ENCODE measurements at regions not wholly inside any gene's neighbourhood (a gene's known extent, or its start where the extent isn't known, plus 50 kb on each side); places are given as distances from the start of the nearest gene placed in this dataset.

DNA sequence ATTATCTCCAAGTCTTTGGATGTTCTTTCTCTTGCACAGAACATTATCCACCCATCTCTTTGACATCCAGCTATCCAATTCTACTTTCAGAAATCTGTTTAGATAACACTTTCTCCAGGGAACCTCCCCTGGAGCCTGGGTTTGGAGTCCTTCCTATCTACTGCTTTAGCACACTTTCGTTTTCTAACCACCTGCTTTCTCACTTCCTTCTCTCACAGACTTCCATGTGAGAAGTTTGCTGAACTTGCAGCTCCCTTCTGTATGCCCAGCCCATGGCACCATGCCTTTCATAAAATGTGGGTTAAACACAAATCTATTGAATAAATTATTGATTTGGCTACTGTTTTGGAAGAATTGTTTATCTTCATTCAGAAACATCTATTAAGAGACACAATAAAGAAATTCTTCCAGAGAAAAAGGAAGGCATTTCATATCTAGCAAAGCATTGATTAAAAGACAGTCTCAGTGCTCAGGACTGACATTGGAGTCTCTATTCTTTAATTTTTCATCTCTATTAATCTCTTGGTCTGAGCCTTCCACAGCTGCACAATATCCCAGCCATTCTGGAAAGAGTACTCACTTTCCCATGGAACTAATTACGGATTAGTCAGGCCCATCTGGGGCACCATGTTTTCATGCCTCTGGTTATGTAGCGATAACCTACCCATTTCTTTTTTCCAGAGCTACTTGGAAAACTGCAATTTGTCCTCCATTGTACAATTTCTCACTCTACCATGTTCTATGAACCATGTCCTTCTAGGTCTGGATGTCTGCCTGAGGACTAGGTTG is 1077.3 kb downstream of the SORCS3 start:
- H3K4me1 ChIP-seq (ENCODE audit: control insufficient read depth, insufficient read depth, low read length), result no peaks in the 10 kb centered on the region
- no peak for DNase-seq (ENCODE audit: low read depth)
- no peaks in the 10 kb centered on the region for H3K36me3 ChIP-seq (ENCODE audit: control insufficient read depth, insufficient read depth, low read length, severe bottlenecking)
- H3K9me3 ChIP-seq (ENCODE audit: control insufficient read depth, low read length), result no peaks in the 10 kb centered on the region
- H3K27me3 ChIP-seq (replicated peaks; ENCODE audit: control insufficient read depth, insufficient read depth, low read length), result no peaks in the 10 kb centered on the region
- H3K4me3 ChIP-seq (ENCODE audit: low read length), result no peak overlapping the region
- no peak overlapping the region for H3K9ac ChIP-seq (ENCODE audit: low read length)

DNA sequence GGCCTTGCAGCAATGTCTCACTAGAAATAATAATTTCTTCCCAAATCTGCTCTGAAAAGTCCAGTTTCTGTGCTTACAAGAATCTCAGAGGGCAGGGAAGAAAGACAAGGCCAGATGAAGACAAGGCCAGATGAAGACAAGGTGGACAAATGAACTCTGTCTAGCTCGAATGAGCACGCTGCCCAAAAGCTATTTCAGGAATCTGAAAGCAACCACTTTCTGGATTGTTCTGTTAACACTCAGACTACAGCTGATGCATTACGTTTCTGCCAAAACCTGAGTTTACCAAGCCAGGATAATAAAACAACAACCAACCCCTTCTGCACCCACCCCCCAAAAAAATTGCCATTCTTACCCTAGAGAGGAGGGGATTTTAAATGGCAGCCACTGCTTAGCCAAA is 1073.6 kb downstream of the SORCS3 start:
- H3K9ac ChIP-seq (ENCODE audit: low read length), result no peak overlapping the region
- H3K4me1 ChIP-seq (ENCODE audit: control insufficient read depth, insufficient read depth, low read length), result no peaks in the 10 kb centered on the region
- H3K4me3 ChIP-seq (ENCODE audit: low read length), result no peak overlapping the region
- DNase-seq (ENCODE audit: low read depth), result no peak
- H3K9me3 ChIP-seq (ENCODE audit: control insufficient read depth, low read length), result peaks cover 8% of the 10 kb centered on the region
- no peaks in the 10 kb centered on the region for H3K36me3 ChIP-seq (ENCODE audit: control insufficient read depth, insufficient read depth, low read length, severe bottlenecking)
- no peaks in the 10 kb centered on the region for H3K27me3 ChIP-seq (replicated peaks; ENCODE audit: control insufficient read depth, insufficient read depth, low read length)

DNA sequence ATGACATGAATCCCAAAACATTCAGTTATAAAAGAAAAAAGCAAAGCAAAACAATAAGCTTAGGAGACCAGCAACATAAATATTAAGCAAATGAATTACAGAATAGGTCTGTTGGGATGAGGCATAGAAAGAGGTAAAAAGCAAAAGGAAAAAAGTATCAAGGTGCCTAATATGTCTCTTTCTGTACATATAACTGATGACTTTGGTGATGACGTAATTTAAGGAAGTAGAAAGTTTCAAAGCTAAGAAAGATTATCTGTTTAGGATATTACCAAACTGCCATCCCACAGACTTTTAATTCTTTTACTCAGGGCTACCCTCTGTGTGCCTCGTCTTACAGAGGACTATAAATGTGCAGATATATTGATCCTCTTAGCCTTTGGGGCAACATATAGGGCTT is 1066.5 kb downstream of the SORCS3 start:
- Histone ChIP-seq H3K4me1 (ENCODE audit: control insufficient read depth, insufficient read depth, low read length) (no peaks in the 10 kb centered on the region), H3K9ac (ENCODE audit: low read length) (no peak overlapping the region), H3K9me3 (ENCODE audit: control insufficient read depth, low read length) (peaks cover 10% of the 10 kb centered on the region), H3K27me3 (replicated peaks; ENCODE audit: control insufficient read depth, insufficient read depth, low read length) (no peaks in the 10 kb centered on the region), H3K4me3 (ENCODE audit: low read length) (no peak overlapping the region), H3K36me3 (ENCODE audit: control insufficient read depth, insufficient read depth, low read length, severe bottlenecking) (no peaks in the 10 kb centered on the region)
- no peak for DNase-seq (ENCODE audit: low read depth)

DNA sequence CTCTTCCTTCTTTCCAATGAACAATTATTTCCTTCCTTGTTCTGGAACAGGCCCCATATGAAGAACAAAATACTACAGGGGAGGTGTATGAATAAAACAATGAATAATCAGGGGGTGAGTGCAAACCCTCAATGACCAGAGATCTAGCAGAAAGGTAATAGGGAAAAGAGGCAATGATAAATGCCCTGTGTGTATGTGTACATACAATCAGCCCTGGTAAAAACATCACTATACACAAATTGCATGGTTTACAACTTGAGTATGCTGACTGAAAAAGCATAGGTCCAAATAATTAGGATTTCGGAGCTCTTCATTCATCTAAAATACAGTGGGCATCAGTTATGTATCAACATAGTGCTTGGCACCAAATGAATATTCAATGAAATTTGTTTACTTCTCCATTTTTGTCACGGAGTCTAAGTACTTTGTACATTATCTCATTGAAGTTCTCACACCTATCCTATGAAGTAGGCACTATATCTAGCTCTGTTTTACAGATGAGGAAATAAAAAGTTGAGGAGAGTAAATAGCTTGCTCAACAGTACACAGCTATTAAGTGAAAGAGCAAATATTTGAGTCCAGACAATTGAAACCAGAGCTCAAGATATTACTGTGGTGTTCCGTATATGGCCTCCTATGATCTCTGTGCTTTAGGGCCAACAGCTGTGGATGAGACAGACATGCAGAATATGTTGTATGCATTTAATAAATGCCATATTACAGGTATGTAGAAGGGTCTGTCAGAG is 1065.4 kb downstream of the SORCS3 start:
- DNase-seq (ENCODE audit: low read depth), result no peak
- H3K27me3 ChIP-seq (replicated peaks; ENCODE audit: control insufficient read depth, insufficient read depth, low read length), result no peaks in the 10 kb centered on the region
- H3K9me3 ChIP-seq (ENCODE audit: control insufficient read depth, low read length), result peaks cover 7% of the 10 kb centered on the region
- no peaks in the 10 kb centered on the region for H3K36me3 ChIP-seq (ENCODE audit: control insufficient read depth, insufficient read depth, low read length, severe bottlenecking)
- no peak overlapping the region for H3K4me3 ChIP-seq (ENCODE audit: low read length)
- H3K9ac ChIP-seq (ENCODE audit: low read length), result no peak overlapping the region
- no peaks in the 10 kb centered on the region for H3K4me1 ChIP-seq (ENCODE audit: control insufficient read depth, insufficient read depth, low read length)

DNA sequence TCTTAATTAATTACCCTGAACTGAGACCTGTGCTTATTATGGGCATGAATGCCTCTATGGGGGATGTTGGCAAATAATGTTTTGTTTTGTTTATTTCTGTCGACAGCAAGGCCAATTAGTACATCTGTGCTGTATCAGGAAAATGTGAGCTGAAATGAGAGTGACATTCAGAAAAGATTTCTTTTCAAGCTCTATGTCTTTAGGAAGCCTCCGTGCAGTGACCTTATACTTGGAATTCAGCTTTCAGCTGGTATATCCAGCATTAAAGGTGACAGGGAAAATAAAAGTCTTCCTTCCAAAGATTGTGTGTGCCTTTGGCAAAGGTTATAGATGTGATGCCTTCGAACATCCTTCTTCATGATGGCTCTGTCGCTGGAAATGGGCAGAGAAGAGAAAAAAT is 1061.1 kb downstream of the SORCS3 start:
- no peaks in the 10 kb centered on the region for H3K36me3 ChIP-seq (ENCODE audit: control insufficient read depth, insufficient read depth, low read length, severe bottlenecking)
- no peaks in the 10 kb centered on the region for H3K27me3 ChIP-seq (replicated peaks; ENCODE audit: control insufficient read depth, insufficient read depth, low read length)
- DNase-seq (ENCODE audit: low read depth), result no peak

DNA sequence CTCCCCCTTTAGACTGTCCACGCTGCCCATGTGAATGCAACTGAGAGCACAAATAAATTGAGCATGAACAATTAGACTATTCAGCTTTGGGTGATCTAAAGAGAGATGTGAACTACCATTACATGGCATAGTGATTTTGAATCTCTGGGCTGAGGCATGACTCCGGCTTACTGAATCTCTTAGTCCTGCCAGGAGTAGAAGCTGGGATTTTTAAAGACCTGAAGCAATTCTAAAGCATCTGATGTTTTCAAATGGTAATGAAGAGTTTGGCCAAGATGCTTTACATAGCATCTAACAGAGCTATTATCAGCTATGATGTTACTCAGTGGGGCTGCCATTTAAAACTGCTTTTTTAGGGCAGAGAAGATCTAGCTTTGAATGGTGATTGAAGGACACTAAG is 1059.1 kb downstream of the SORCS3 start:
- H3K9me3 ChIP-seq (ENCODE audit: control insufficient read depth, low read length), result no peaks in the 10 kb centered on the region
- H3K9ac ChIP-seq (ENCODE audit: low read length), result no peak overlapping the region
- H3K4me3 ChIP-seq (ENCODE audit: low read length), result no peak overlapping the region
- no peaks in the 10 kb centered on the region for H3K4me1 ChIP-seq (ENCODE audit: control insufficient read depth, insufficient read depth, low read length)
- no peaks in the 10 kb centered on the region for H3K27me3 ChIP-seq (replicated peaks; ENCODE audit: control insufficient read depth, insufficient read depth, low read length)
- no peaks in the 10 kb centered on the region for H3K36me3 ChIP-seq (ENCODE audit: control insufficient read depth, insufficient read depth, low read length, severe bottlenecking)
- DNase-seq (ENCODE audit: low read depth), result no peak

More for the DNA sequence above, 1061.1 kb downstream of the SORCS3 start:
- no peaks in the 10 kb centered on the region for H3K4me1 ChIP-seq (ENCODE audit: control insufficient read depth, insufficient read depth, low read length)
- no peaks in the 10 kb centered on the region for H3K9me3 ChIP-seq (ENCODE audit: control insufficient read depth, low read length)
- H3K4me3 ChIP-seq (ENCODE audit: low read length), result no peak overlapping the region
- no peak overlapping the region for H3K9ac ChIP-seq (ENCODE audit: low read length)

DNA sequence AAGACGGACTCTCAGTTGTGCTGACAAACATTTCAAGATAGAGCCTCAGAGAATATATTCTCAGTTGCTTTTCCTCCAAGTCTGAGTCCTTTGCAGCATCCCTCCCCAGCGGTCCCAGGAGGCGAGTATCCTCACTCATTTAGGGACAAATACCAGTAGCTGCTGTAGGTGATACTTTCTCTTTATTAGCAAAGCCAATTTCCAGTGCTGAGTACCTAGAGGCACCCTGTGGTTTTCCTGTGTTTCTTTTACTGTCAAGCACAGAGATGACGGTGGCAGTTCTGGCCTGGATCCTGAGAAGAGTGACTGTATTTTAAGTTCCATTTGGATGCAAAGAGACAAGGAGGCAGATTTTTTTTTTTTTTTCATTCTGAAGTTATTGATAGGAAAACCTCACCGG is 1058.4 kb downstream of the SORCS3 start:
- Histone ChIP-seq H3K36me3 (ENCODE audit: control insufficient read depth, insufficient read depth, low read length, severe bottlenecking) (no peaks in the 10 kb centered on the region), H3K27me3 (replicated peaks; ENCODE audit: control insufficient read depth, insufficient read depth, low read length) (no peaks in the 10 kb centered on the region), H3K9ac (ENCODE audit: low read length) (no peak overlapping the region), H3K4me3 (ENCODE audit: low read length) (no peak overlapping the region), H3K4me1 (ENCODE audit: control insufficient read depth, insufficient read depth, low read length) (no peaks in the 10 kb centered on the region), H3K9me3 (ENCODE audit: control insufficient read depth, low read length) (no peaks in the 10 kb centered on the region)
- DNase-seq (ENCODE audit: low read depth), result no peak

DNA sequence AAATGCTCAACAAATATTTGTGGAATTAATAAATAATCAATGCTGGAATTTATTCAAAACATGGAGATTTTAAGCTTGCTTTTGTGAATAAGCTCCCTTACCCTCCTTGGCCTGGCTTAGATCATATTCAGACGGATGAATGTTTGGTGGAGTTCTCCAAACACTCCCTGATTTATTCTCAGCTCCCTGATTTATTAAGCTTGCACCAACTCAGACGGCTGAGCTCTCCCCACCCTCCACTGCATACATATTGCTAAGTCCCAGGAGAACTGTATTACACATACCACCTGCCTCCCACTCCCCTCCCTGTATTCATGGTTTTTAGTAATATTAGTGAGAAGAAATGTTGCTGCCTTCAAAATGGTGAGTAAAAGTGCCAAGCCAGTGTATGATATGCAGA is 1057.5 kb downstream of the SORCS3 start:
- Histone ChIP-seq H3K9ac (ENCODE audit: low read length) (no peak overlapping the region), H3K4me1 (ENCODE audit: control insufficient read depth, insufficient read depth, low read length) (no peaks in the 10 kb centered on the region), H3K9me3 (ENCODE audit: control insufficient read depth, low read length) (no peaks in the 10 kb centered on the region), H3K36me3 (ENCODE audit: control insufficient read depth, insufficient read depth, low read length, severe bottlenecking) (no peaks in the 10 kb centered on the region), H3K27me3 (replicated peaks; ENCODE audit: control insufficient read depth, insufficient read depth, low read length) (no peaks in the 10 kb centered on the region), H3K4me3 (ENCODE audit: low read length) (no peak overlapping the region)
- DNase-seq (ENCODE audit: low read depth), result no peak

DNA sequence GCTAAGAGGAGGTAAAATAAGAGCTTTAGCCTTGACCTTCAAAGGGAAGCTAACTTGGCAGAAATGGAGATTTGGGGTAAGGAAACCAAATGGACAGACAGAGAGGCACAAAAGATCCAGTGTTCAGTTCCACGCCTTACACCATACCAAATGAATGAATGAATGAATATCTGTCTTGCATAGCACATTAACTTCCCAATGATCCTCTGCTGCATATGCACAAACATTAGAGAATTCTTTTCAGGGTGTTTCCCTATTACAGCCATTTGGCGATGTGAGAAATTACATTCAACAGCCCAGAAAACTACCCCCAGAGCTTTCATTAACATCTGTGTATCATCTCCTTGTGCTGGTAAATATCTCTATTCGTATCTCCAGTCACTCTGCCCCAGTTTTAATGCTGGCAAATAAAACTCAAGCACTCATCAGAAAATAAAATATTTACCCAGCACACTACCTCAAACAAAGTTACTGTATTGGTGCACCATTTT is 1056.2 kb downstream of the SORCS3 start:
- Histone ChIP-seq H3K9me3 (ENCODE audit: control insufficient read depth, low read length) (no peaks in the 10 kb centered on the region), H3K27me3 (replicated peaks; ENCODE audit: control insufficient read depth, insufficient read depth, low read length) (no peaks in the 10 kb centered on the region), H3K4me1 (ENCODE audit: control insufficient read depth, insufficient read depth, low read length) (no peaks in the 10 kb centered on the region), H3K4me3 (ENCODE audit: low read length) (no peak overlapping the region), H3K9ac (ENCODE audit: low read length) (no peak overlapping the region), H3K36me3 (ENCODE audit: control insufficient read depth, insufficient read depth, low read length, severe bottlenecking) (no peaks in the 10 kb centered on the region)
- no peak for DNase-seq (ENCODE audit: low read depth)

DNA sequence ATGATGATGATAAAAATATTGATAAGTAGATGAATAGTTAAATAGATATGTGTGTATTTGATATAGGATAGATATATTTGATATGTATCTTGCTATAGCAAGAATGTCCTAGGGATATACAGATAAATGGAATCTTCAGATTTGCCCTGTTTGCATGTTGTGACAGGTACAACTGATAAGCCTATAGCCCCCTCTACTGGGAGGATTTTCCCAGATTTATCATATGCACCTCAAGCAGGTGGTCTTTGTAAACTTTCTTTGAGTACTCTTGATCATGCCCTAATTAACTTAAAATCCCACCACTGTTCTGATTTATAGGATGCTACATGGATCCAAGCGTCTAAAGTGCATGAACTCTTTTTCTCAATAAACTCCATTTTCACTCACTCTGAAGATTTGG is 1050.7 kb downstream of the SORCS3 start:
- H3K9me3 ChIP-seq (ENCODE audit: control insufficient read depth, low read length), result no peaks in the 10 kb centered on the region
- H3K4me1 ChIP-seq (ENCODE audit: control insufficient read depth, insufficient read depth, low read length), result no peaks in the 10 kb centered on the region
- no peak overlapping the region for H3K9ac ChIP-seq (ENCODE audit: low read length)
- H3K36me3 ChIP-seq (ENCODE audit: control insufficient read depth, insufficient read depth, low read length, severe bottlenecking), result no peaks in the 10 kb centered on the region
- no peak overlapping the region for H3K4me3 ChIP-seq (ENCODE audit: low read length)
- DNase-seq (ENCODE audit: low read depth), result no peak
- no peaks in the 10 kb centered on the region for H3K27me3 ChIP-seq (replicated peaks; ENCODE audit: control insufficient read depth, insufficient read depth, low read length)

DNA sequence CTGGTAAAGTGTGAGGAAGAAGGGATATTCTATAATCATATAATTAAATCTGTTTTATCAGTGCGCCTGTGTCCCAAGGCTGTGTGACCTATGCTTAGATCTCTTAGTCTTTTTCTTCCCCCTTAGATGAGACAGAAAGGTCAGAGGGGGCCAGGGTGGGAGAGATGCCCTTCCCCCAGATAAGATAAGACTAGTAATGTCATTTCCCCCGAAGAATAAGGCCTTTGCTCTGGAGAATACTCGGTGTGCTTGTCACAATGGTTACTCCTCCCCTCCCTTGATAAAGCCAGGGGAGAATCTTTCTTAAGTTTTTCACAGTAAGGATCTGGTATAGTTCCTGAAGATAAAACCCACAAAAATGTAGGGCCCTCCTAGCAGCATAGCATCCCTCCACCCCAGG is 1041.8 kb downstream of the SORCS3 start:
- no peaks in the 10 kb centered on the region for H3K27me3 ChIP-seq (replicated peaks; ENCODE audit: control insufficient read depth, insufficient read depth, low read length)
- H3K4me3 ChIP-seq (ENCODE audit: low read length), result no peak overlapping the region
- peaks cover 7% of the 10 kb centered on the region for H3K9me3 ChIP-seq (ENCODE audit: control insufficient read depth, low read length)
- H3K36me3 ChIP-seq (ENCODE audit: control insufficient read depth, insufficient read depth, low read length, severe bottlenecking), result no peaks in the 10 kb centered on the region
- H3K9ac ChIP-seq (ENCODE audit: low read length), result no peak overlapping the region
- H3K4me1 ChIP-seq (ENCODE audit: control insufficient read depth, insufficient read depth, low read length), result no peaks in the 10 kb centered on the region
- DNase-seq (ENCODE audit: low read depth), result no peak

All from adipocyte (in vitro differentiated cells).